ENCODE measurements at regions not wholly inside any gene's neighbourhood (a gene's known extent, or its start where the extent isn't known, plus 50 kb on each side); places are given as distances from the start of the nearest gene placed in this dataset.

DNA sequence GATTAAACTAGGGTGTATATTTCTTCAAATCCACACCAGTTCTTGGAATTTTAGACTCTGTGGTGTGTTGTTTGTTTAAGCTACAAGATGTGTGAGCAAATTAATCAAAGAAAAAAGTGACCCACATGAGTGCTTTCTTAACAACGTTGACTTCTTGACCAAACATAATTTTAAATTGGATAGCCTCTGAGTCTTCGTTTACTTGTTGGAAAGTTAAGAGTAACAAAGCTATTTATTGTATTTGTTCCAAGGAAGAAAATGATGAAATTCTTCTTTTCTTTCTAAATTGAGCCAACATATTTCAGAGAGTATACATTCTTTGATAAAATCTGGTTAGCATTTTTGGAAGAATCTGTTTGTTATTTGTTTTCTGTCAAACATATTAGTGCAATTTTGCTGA, 99.9 kb upstream of the IGSF10 start:
- TF ChIP-seq, protein P1, sequence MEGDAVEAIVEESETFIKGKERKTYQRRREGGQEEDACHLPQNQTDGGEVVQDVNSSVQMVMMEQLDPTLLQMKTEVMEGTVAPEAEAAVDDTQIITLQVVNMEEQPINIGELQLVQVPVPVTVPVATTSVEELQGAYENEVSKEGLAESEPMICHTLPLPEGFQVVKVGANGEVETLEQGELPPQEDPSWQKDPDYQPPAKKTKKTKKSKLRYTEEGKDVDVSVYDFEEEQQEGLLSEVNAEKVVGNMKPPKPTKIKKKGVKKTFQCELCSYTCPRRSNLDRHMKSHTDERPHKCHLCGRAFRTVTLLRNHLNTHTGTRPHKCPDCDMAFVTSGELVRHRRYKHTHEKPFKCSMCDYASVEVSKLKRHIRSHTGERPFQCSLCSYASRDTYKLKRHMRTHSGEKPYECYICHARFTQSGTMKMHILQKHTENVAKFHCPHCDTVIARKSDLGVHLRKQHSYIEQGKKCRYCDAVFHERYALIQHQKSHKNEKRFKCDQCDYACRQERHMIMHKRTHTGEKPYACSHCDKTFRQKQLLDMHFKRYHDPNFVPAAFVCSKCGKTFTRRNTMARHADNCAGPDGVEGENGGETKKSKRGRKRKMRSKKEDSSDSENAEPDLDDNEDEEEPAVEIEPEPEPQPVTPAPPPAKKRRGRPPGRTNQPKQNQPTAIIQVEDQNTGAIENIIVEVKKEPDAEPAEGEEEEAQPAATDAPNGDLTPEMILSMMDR (IDR thresholded peaks at IDR 0.05), result no peak
- TF ChIP-seq POLR2AphosphoS5 (IDR thresholded peaks at IDR 0.05; ENCODE audit: low read depth, low read length) (no peak), TCF7L2 (IDR thresholded peaks at IDR 0.05; ENCODE audit: low read depth, low read length) (no peak)
